Activated gamma-delta T cell treated with Interleukin-2 at 50 U/mL for 16 hours (primary cell): ENCODE measurements at regions not wholly inside any gene's neighbourhood (a gene's known extent, or its start where the extent isn't known, plus 50 kb on each side); places are given as distances from the start of the nearest gene placed in this dataset.

ENCODE experiments used
- DNase-seq: peaks from one replicate; pipeline ENCODE4 v3.0.0-alpha.2; 2020

DNA sequence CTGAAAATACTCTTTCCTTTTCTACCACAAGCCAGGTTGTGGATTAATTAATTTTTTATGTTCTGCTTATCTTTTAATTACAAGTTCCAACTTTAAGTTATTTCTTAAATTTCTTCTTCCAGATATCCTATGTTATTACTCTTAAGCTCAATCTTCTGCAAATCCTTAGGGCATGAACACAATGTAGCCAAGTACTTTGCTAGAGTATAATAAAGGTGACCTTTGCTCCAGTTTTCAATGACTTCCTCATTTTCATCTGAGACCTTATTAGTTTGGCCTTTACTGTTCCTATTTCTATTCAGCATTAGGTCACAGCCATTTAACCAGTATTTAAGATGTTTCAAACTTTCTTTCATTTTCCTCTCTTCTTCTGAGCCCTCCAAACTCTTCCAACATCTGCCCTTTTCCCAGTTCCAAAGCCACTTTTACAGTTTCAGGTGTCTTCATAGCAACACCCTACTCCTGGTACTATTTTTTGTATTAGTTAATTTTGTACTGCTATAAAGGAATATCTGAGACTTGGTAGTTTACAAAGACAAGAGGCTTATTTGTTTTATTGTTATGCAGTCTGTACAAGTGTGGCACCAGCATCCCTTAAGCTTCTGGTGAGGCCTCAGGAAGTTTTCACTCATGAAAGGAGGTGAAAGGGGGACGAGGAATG is 886.2 kb upstream of the GHITM start:
- no peak for DNase-seq

DNA sequence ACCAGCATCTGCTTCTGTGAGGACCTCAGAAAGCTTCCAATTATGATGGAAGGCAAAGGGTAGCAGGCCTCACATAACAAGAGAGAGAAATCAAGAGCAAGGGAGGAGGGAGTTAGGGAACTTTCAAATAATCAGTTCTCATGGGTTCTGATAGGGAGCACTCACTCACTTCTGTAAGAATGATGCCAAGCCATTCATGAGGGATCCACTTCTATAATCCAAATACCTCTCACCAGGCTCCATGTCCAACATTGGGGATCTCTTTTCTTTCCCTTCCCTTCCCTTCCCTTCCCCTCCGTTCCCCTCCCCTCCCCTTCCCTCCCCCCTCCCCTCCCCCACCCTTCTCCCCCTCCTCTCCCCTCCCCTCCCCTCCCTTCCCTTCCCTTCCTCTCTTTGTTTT is 884.6 kb upstream of the GHITM start:
- no peak for DNase-seq

- no peak for DNase-seq
Observed at GRCh38 chr10:83262434-83262833, 876.9 kb upstream of the GHITM start.

DNA sequence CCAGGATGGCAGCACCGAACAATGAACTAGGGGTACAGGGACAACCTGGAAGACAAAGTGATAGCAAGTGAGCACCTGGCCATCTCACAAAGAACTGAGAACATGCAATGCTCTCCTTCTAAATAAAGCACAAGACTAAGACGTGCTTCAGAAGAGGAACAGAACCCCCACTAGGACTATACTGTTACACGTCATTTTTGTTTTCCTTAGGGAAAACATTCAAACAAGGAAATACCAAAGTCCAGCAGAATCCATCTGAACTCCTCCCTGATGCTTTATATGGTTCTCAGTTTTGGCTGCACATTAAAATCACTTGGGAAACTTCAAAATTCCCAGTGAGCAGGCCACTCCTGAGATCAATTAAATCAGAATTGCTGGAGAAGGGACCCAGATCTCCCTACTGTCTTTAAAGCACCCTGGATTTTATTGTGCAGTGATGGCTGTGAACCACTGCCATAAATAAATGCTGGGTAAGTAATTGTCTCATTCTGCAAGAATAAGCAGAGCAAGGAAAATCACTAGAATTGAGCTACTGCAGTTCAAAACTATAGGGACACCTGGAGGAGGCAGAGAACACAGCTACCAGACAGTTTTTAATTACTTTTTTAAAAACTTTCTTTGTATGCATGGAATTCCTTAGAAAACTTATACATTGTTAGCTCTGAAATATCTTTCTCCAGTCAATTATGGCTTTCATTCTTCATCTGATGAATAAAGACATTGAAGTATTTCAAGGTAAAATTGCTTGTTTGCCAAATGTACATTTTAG is 866.5 kb upstream of the GHITM start:
- DNase-seq = no peak

DNA sequence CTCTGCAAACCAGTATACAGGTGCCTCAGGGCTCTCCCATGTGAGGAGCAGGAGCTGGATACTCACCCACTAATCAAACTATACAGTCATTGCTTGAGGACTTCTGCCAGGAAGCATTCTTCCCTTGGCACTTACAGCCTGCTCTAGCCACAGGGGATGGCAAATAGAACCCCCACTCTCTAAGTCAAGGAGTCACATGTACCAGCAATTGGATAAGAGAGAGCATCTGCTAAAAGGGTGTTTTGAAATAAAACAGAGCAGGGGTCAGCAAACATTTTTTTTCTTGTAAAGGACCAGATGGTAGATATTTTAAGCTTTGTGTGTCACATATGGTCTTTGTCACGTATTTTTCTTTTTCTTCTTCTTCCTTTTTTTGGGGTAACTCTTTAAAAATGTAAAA is 865.2 kb upstream of the GHITM start:
- no peak for DNase-seq

DNA sequence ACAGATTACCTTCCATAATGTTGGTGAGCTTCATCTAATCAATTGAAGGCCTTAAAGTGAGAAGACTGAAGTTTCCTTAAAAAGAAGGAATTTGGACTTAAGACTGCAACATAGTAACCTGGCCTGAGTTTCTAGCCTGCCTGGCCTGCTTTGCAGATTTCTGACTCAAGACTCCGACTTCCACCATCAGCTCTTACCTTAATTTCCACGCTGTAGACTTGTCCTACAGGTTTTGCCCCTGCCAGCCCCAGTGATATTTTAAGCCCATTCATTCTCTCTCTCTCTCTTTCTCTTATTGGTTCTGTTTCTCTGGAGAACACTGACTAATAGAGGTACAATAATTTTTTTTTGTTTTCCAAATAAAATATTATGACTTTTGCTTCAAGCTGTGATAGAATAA is 862.3 kb upstream of the GHITM start:
- DNase-seq = no peak

GRCh38 chr10:83283151-83283550 is 856.2 kb upstream of the GHITM start:
- no peak for DNase-seq

DNA sequence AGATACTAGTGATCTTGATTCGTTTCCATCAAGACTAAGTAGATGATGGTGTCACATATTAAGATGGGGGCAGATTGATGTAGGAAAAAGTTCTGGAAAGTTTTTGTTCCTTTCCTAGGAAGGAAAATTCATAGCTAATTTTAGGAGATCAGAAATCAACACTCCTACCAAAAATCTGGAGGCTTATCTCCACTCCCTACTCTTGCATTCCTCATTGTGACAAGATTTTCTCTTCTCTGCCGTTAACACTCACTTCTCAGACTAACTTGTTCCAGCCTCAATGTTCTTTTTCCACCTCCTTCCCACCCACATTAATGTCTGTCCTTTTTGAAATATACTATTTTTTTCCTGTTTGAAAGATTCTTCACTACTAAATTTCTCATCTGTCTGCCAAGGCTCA is 851.9 kb upstream of the GHITM start:
- DNase-seq = no peak

DNA sequence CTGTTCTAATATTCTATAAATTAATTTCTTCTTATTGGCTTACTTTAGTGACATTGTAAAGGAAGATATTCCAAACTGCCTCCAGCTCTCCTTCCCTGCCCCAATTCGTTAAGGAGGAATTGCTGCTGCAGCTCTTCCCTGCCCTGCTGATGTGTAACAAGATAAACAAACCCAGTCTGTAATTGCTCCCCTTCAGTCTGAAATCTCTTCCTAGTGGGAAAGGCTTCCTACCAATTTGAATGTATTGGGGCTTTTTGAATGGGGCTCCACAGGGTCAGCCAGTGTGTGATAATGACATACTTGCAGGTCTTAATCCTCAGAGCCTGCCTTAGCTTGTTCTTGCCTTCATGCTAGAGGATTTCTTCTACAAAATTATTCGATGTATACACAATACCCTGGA is 849.9 kb upstream of the GHITM start:
- DNase-seq = no peak

DNA sequence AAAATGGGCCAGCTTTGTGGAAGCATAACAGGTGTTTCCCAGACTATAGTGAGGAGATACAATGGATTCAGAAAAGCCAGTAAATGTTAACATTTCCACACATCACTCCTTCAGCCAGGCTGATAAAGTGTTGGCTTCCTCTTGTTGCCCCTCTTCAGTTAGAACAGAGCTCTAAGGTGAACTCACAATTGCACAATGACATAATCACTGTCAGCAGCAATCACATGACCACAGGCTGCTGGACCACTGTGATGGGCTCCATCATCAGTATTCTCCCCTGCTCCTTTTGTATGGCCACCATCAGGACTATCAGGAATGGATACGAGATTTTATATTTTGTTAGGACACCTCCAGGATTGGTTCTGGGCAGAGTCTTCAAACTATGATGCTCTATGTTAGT is 849.4 kb upstream of the GHITM start:
- no peak for DNase-seq

GRCh38 chr10:83301732-83302131 is 837.6 kb upstream of the GHITM start:
- no peak for DNase-seq

GRCh38 chr10:83302623-83303022 is 836.7 kb upstream of the GHITM start:
- no peak for DNase-seq

DNA sequence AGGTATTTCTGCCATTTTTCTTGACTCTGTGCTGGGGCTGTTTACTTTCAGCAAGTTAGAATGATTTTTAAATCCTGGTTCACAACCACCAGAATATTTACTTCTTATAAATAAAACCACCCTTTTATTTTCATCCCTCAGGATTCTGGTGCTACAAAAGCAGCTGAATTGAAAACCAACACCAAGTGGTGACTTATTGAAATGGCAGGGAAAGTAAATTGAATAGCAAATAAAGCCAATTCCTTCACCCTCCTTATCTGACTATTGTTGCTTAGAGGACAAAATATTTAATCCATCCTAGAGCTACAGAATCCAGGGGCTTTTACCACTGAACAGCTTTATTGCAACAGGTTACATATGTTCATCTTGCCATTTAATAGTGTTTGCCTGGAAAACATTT is 828.6 kb upstream of the GHITM start:
- DNase-seq = no peak

GRCh38 chr10:83312570-83312969 is 826.7 kb upstream of the GHITM start:
- no peak for DNase-seq

DNA sequence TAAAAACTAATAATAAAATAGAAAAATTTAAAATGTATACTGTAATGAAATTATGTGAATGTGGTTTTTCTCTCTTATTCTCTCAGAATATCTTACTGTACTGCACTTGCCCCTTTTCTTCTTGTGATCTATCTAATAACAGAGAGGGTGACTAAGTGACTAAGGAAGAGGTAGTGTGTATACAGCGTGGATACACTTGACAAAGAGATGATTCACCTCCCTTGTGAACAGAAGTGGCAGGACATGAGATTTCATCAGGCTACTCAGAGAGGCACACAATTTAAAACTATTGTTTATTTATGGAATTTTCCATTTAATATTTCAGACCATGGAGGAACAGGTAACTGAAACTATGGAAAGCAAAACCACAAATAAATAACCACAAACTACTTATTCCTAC is 806.6 kb upstream of the GHITM start:
- DNase-seq = no peak

- DNase-seq = no peak
Observed at GRCh38 chr10:83333566-83333965, 805.7 kb upstream of the GHITM start.

GRCh38 chr10:83343676-83344075 is 795.6 kb upstream of the GHITM start:
- DNase-seq = no peak

DNA sequence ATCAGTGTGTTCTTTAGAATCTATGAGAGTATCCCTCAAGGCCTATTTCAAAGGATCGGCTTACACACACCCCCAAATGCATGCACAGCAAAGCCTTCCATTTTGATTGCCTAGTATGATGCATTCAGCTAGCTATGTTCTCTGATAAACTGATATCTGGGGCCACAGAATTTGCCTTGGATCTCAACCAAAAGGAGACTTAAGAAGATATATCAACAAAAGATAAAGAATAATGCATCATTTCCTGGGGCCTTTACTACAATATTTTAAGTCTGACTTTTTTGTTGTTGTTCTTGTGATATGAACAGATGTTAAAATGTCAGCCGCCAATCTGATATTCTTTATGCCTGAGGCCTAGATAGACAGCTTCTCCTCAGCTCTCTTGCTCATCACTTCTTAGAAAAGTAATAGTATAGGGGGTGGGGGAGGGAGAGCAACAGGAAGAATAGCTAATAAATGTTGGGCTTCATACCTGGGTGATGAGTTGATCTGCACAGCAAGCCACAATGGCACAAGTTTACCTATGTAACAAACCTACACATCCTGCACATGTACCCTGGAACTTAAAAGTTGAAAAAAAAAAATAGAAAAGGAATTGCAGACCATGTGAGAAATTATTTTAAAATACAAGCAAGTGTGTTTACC is 792.9 kb upstream of the GHITM start:
- DNase-seq = no peak

DNA sequence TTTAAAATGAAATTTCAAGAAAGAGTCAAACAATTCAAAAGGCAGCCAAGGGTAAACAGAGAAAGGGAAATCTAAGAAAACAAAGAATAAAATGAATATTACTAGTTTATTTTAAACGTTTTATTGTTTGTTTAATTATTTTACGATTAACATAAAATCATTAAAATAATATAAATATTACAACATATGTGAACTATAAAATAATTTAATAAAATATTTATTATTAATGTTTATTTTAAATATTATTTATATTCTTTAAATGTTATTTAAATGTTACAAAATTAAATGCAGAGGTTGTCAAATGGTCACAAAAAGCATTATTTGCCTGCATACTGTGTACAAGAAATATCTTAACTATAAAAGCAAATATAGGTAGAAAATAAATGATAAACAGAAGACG is 786.7 kb upstream of the GHITM start:
- DNase-seq = no peak

DNA sequence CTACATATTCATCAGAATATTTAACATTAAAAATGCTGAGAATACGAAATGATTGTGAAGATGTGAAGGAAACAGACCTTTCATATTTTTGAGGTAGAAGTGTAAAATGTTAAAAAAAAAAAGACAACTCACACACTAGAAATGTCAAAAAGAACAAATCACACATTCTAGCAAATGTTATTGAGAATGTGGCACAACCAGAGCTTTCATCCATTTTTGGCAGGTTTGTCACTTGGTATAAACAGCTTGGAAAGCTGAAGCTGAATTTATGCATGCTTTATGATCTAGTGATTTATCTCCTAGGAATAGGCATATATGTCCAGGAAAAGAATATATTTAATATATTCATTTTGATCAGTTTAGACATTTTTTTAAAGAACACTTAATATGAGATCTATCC is 784.9 kb upstream of the GHITM start:
- no peak for DNase-seq

GRCh38 chr10:83357004-83357403 is 782.3 kb upstream of the GHITM start:
- no peak for DNase-seq

DNA sequence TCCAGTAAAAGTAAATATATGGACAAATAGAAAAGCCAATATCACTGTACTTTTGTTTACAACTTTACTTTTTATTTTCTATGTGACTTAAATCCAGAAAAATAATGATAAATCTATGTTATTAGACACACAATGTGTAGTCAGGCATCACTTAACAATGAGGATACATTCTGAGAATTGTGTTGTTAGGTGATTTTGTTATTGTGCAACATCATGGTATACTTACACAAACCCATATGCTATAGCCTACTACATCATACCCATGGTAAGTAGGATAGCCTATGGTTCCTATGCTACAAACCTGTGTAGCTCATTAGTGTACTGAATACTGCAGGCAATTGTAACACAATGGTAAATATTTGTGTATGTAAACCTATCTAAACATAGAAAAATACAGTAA is 781.7 kb upstream of the GHITM start:
- DNase-seq = no peak

- no peak for DNase-seq
Observed at GRCh38 chr10:83367036-83367435, 772.3 kb upstream of the GHITM start.

GRCh38 chr10:83371696-83372490 is 767.4 kb upstream of the GHITM start:
- no peak for DNase-seq
